A549 (cell line): ENCODE measurements at regions not wholly inside any gene's neighbourhood (a gene's known extent, or its start where the extent isn't known, plus 50 kb on each side); places are given as distances from the start of the nearest gene placed in this dataset.

Experiments
- ATAC-seq, 2 experiments: fragments of 200-7000 bp in 1 of 2; fragments of >200 bp in 1 of 2; cut with Nextera tagmentation in 1 of 2; cut with Tn5 transposase in 1 of 2; 3 replicates each; pipeline versions ENCODE4 v1.8.0 to v1.9.1; 2018 to 2020; ENCODE audit warnings: mild to moderate bottlenecking in 1 of 2, moderate library complexity in 1 of 2
- CTCF ChIA-PET: fragments of 300-600 bp; sonication (Branson Sonifier 250); formaldehyde crosslinking; extraction: SDS; loops from one replicate; lab custom pipeline; 2021; ENCODE audit warnings: antibody characterized with exemption, inconsistent platforms; lab: Yijun Ruan, JAX
- POLR2A ChIA-PET: fragments of 350-600 bp; formaldehyde crosslinking; extraction: SDS; loops from one replicate; lab custom pipeline; 2021; ENCODE audit warnings: antibody characterized with exemption, inconsistent platforms; lab: Yijun Ruan, JAX
- DNase-seq, 2 experiments: peaks; one replicate each; pipeline versions ENCODE4 v3.0.0 to v3.0.0-alpha.2; 2011 to 2016; ENCODE audit warnings: low read depth in 1 of 2, low spot score in 1 of 2
- FAIRE-seq: peaks from 2 replicates; lab custom pipeline; 2011; peaks lifted over from hg19 to GRCh38; lab: Jason Lieb, UNC
- H3K27ac ChIP-seq, 2 experiments: fragments of >200 bp; sonication (Bioruptor Twin); formaldehyde crosslinking; 3 replicates each; pipeline ENCODE4 v1.5.1; 2016 to 2017
- H3K4me1 ChIP-seq: fragments of >200 bp; sonication (Bioruptor Twin); formaldehyde crosslinking; 3 replicates; pipeline ENCODE4 v1.6.1; 2016
- H3K4me2 ChIP-seq: fragments of >200 bp; sonication (Bioruptor Twin); formaldehyde crosslinking; 3 replicates; pipeline ENCODE4 v1.6.1; 2016
- H3K4me3 ChIP-seq: fragments of >200 bp; sonication (Bioruptor Twin); formaldehyde crosslinking; 3 replicates; pipeline ENCODE4 v1.5.1; 2016
- H3K9me3 ChIP-seq: fragments of >200 bp; sonication (Bioruptor Twin); formaldehyde crosslinking; 3 replicates; pipeline ENCODE4 v1.6.1; 2016
- CBX2 ChIP-seq: fragments of 200-600 bp; sonication (generic); IDR thresholded peaks from 2 replicates; pipeline ENCODE4 v1.6.1; 2016; ENCODE audit warnings: low read depth, mild to moderate bottlenecking, borderline replicate concordance
- ESRRA ChIP-seq: fragments of 150-350 bp; IDR thresholded peaks from 2 replicates; pipeline ENCODE4 v1.6.1; 2014; ENCODE audit warnings: mild to moderate bottlenecking, low read length, borderline replicate concordance
- FOSL2 ChIP-seq, 2 experiments: fragments of 450-650 bp in 1 of 2; fragments of >200 bp in 1 of 2; sonication (Bioruptor Twin) in 1 of 2; formaldehyde crosslinking; IDR thresholded peaks; 2 replicates each; pipeline versions ENCODE4 v1.5.0 to v1.6.1; 2016 to 2020; ENCODE audit warnings: mild to moderate bottlenecking in 1 of 2, moderate library complexity in 1 of 2
- HDAC2 ChIP-seq: fragments of 200-600 bp; sonication (generic); IDR thresholded peaks from 2 replicates; pipeline ENCODE4 v1.6.1; 2016
- HOXB5 ChIP-seq: fragments of 250-450 bp; sonication (Bioruptor Pico); IDR thresholded peaks from 2 replicates; pipeline ENCODE4 v1.5.0; 2020; ENCODE audit warnings: mild to moderate bottlenecking, moderate library complexity
- KDM1A ChIP-seq: fragments of 200-600 bp; sonication (generic); IDR thresholded peaks from 2 replicates; pipeline ENCODE4 v1.6.1; 2016; ENCODE audit warnings: low read depth, mild to moderate bottlenecking
- MAZ ChIP-seq: fragments of 150-350 bp; IDR thresholded peaks from 2 replicates; pipeline ENCODE4 v1.6.1; 2014; ENCODE audit warnings: antibody characterized with exemption, low read depth, low read length, borderline replicate concordance
- MYC ChIP-seq: IDR thresholded peaks from 2 replicates; pipeline ENCODE4 v1.6.1; 2012; ENCODE audit warnings: mild to moderate bottlenecking, inconsistent platforms, low read length, improper control_type of control experiment, borderline replicate concordance
- RAD21 ChIP-seq, 2 experiments: fragments of >200 bp in 1 of 2; sonication (Bioruptor Twin) in 1 of 2; formaldehyde crosslinking in 1 of 2; IDR thresholded peaks in 1 of 2; conservative IDR thresholded peaks in 1 of 2; 2 replicates in 1 of 2; 3 replicates in 1 of 2; pipeline ENCODE4 v1.6.1; 2012 to 2018; ENCODE audit warnings: inconsistent platforms in 1 of 2
- RARB ChIP-seq: fragments of 250-450 bp; sonication (Bioruptor Pico); IDR thresholded peaks from 2 replicates; pipeline ENCODE4 v1.8.0; 2021; ENCODE audit warnings: mild to moderate bottlenecking, moderate library complexity
- RCOR1 ChIP-seq: fragments of 150-350 bp; IDR thresholded peaks from 2 replicates; pipeline ENCODE4 v1.6.1; 2014; ENCODE audit warnings: antibody characterized with exemption, low read length, low read depth
- RNF2 ChIP-seq: fragments of 200-600 bp; sonication (generic); IDR thresholded peaks from 2 replicates; pipeline ENCODE4 v1.6.1; 2016; ENCODE audit warnings: low read depth, mild to moderate bottlenecking, antibody characterized with exemption, moderate library complexity, borderline replicate concordance
- TP53 ChIP-seq: fragments of 250-450 bp; sonication (Bioruptor Pico); IDR thresholded peaks from 2 replicates; pipeline ENCODE4 v1.5.0; 2021; ENCODE audit warnings: mild to moderate bottlenecking, moderate library complexity
- ZC3H11A ChIP-seq: fragments of 450-650 bp; IDR thresholded peaks from 2 replicates; pipeline ENCODE4 v1.6.1; 2014; ENCODE audit warnings: antibody characterized with exemption, mild to moderate bottlenecking
- ZNF302 ChIP-seq: fragments of 250-450 bp; sonication (Bioruptor Pico); IDR thresholded peaks from 2 replicates; pipeline ENCODE4 v1.9.0; 2021; ENCODE audit warnings: inconsistent platforms, mild to moderate bottlenecking, moderate library complexity
- WGBS: methylation state at CpG from one replicate; pipeline ENCODE4 v1.1.6; 2017; ENCODE audit errors: missing lambda C conversion rate; 5-methylcytosine and 5-hydroxymethylcytosine counted together
- TF ChIP-seq, protein P1 (sequence below): fragments of 450-650 bp; IDR thresholded peaks from 2 replicates; pipeline ENCODE4 v1.6.1; 2014; ENCODE audit warnings: antibody characterized with exemption
- TF ChIP-seq, protein P2 (sequence below): fragments of 250-450 bp; sonication (Bioruptor Pico); IDR thresholded peaks from 2 replicates; pipeline ENCODE4 v1.5.0; 2021; ENCODE audit warnings: mild to moderate bottlenecking, moderate library complexity, borderline replicate concordance
- TF ChIP-seq, protein P3 (sequence below): fragments of 150-350 bp; IDR thresholded peaks from 2 replicates; pipeline ENCODE4 v1.6.1; 2014; ENCODE audit warnings: low read depth, mild to moderate bottlenecking, low read length
- TF ChIP-seq, protein P4 (sequence below): IDR thresholded peaks from 2 replicates; pipeline ENCODE4 v1.6.1; 2012
- TF ChIP-seq, protein P5 (sequence below): fragments of >200 bp; sonication (Bioruptor Twin); formaldehyde crosslinking; IDR thresholded peaks from 3 replicates; pipeline ENCODE4 v1.6.1; 2016

DNA sequence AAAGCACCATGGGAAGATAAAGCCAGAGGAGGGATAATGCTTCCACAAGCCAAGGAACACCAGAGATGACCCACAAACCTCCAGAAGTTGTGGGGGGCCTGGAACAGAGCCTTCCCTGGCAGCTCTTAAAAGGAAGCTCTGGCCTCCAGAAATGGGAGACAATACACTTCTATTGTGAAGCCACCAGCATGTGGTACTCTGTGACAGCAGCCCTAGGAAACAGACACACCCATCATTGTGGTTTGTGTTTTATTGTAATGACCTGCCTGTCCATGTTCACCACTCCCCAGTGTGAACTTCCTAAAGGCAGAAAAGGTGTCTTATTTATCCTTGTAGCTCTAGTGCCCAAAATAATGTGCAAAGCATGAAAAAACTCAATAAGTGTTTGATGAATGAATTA is 264.1 kb upstream of the GATB start (continued):
- TF ChIP-seq MAZ: no peak
- no peak for TF ChIP-seq HOXB5 (CRISPR knock-in tag)
- TF ChIP-seq, all 56 proteins: peak for 0

DNA sequence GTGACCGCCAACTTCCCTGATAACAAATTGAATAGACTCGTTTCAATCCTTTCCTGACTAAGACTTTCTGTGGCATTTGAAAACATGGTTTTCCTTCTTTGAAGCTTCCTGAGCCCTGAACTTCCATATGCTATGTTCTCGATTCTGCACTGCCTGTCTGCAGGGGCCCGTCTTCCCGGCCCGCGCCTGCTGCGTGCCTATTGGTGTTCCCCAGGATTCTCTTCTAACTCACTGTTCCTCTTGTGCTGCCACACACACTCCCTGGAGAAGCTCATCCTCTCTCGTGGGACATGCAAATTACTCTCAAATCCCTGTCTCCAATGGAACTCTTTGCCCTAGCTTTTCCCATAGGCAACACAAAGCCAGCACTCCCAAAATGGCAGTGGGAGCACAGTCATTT is 262.9 kb upstream of the GATB start:
- DNase-seq (no peak), FAIRE-seq (no peak), ATAC-seq (no peak)
- Histone ChIP-seq H3K9me3 (no peaks in the 10 kb centered on the region), H3K4me1 (no peaks in the 10 kb centered on the region), H3K4me3 (no peak overlapping the region), H3K27ac (no peak overlapping the region), H3K4me2 (no peak overlapping the region)
- TF ChIP-seq MYC (no peak), RCOR1 (no peak), RARB (no peak), HOXB5 (CRISPR knock-in tag) (no peak), MAZ (no peak), ESRRA (no peak), HDAC2 (no peak), KDM1A (no peak), CBX2 (no peak), ZC3H11A (no peak), TP53 (CRISPR knock-in tag) (no peak), RAD21 (conservative IDR thresholded peaks at IDR 0.05 in 1 of 2, IDR thresholded peaks at IDR 0.05 in 1 of 2) (no peak), ZNF302 (no peak), RNF2 (no peak), FOSL2 (IDR thresholded peaks at IDR 0.05) (no peak), FOSL2 (CRISPR knock-in tag; IDR thresholded peaks at IDR 0.05) (no peak)
- TF ChIP-seq, protein P1, sequence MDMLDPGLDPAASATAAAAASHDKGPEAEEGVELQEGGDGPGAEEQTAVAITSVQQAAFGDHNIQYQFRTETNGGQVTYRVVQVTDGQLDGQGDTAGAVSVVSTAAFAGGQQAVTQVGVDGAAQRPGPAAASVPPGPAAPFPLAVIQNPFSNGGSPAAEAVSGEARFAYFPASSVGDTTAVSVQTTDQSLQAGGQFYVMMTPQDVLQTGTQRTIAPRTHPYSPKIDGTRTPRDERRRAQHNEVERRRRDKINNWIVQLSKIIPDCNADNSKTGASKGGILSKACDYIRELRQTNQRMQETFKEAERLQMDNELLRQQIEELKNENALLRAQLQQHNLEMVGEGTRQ: no peak
- TF ChIP-seq, protein P2, sequence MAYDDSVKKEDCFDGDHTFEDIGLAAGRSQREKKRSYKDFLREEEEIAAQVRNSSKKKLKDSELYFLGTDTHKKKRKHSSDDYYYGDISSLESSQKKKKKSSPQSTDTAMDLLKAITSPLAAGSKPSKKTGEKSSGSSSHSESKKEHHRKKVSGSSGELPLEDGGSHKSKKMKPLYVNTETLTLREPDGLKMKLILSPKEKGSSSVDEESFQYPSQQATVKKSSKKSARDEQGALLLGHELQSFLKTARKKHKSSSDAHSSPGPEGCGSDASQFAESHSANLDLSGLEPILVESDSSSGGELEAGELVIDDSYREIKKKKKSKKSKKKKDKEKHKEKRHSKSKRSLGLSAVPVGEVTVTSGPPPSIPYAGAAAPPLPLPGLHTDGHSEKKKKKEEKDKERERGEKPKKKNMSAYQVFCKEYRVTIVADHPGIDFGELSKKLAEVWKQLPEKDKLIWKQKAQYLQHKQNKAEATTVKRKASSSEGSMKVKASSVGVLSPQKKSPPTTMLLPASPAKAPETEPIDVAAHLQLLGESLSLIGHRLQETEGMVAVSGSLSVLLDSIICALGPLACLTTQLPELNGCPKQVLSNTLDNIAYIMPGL (CRISPR knock-in tag): no peak
- TF ChIP-seq, protein P3, sequence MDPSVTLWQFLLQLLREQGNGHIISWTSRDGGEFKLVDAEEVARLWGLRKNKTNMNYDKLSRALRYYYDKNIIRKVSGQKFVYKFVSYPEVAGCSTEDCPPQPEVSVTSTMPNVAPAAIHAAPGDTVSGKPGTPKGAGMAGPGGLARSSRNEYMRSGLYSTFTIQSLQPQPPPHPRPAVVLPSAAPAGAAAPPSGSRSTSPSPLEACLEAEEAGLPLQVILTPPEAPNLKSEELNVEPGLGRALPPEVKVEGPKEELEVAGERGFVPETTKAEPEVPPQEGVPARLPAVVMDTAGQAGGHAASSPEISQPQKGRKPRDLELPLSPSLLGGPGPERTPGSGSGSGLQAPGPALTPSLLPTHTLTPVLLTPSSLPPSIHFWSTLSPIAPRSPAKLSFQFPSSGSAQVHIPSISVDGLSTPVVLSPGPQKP: no peak
- TF ChIP-seq, protein P4, sequence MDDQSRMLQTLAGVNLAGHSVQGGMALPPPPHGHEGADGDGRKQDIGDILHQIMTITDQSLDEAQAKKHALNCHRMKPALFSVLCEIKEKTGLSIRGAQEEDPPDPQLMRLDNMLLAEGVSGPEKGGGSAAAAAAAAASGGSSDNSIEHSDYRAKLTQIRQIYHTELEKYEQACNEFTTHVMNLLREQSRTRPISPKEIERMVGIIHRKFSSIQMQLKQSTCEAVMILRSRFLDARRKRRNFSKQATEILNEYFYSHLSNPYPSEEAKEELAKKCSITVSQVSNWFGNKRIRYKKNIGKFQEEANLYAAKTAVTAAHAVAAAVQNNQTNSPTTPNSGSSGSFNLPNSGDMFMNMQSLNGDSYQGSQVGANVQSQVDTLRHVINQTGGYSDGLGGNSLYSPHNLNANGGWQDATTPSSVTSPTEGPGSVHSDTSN: no peak
- TF ChIP-seq, protein P5, sequence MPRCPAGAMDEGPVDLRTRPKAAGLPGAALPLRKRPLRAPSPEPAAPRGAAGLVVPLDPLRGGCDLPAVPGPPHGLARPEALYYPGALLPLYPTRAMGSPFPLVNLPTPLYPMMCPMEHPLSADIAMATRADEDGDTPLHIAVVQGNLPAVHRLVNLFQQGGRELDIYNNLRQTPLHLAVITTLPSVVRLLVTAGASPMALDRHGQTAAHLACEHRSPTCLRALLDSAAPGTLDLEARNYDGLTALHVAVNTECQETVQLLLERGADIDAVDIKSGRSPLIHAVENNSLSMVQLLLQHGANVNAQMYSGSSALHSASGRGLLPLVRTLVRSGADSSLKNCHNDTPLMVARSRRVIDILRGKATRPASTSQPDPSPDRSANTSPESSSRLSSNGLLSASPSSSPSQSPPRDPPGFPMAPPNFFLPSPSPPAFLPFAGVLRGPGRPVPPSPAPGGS: no peak
- WGBS: 63% methylated on average over 9 of the region's 9 CpGs
- CTCF ChIA-PET: no interaction called here
- POLR2A ChIA-PET: no interaction called here
